ENCODE measurements at regions not wholly inside any gene's neighbourhood (a gene's known extent, or its start where the extent isn't known, plus 50 kb on each side); places are given as distances from the start of the nearest gene placed in this dataset.
A peak's percentile ranks its signal among the peaks of the same experiment; 100 is the strongest.
"Not testable (repeated sequence)": the region's sequence is repeated elsewhere in the genome, so short reads cannot be mapped to it uniquely, and the experiment has no call there.

GRCh38 chr6:11457422-11457821, 80.1 kb upstream of the TMEM170B start:
- not testable (repeated sequence) for DNase-seq (ENCODE audit: low spot score); FAIRE-seq

- FAIRE-seq; DNase-seq (ENCODE audit: low spot score): not testable (repeated sequence)
Measured at GRCh38 chr6:11452106-11452505, 85.4 kb upstream of the TMEM170B start.

GRCh38 chr6:11450037-11450436, 87.5 kb upstream of the TMEM170B start:
- no peak for DNase-seq (ENCODE audit: low spot score)

GRCh38 chr6:11449408-11449807, 88.1 kb upstream of the TMEM170B start:
- DNase-seq (ENCODE audit: low spot score) (no peak), FAIRE-seq (no peak)

More at GRCh38 chr6:11450037-11450436, 87.5 kb upstream of the TMEM170B start:
- no peak for FAIRE-seq

- FAIRE-seq (no peak), DNase-seq (ENCODE audit: low spot score) (no peak)
Measured at GRCh38 chr6:11448038-11448437, 89.5 kb upstream of the TMEM170B start.

GRCh38 chr6:11447265-11447664, 90.3 kb upstream of the TMEM170B start:
- DNase-seq (ENCODE audit: low spot score) = no peak

GRCh38 chr6:11445146-11445545, 92.4 kb upstream of the TMEM170B start:
- DNase-seq (ENCODE audit: low spot score) (no peak), FAIRE-seq (no peak)

More at GRCh38 chr6:11447265-11447664, 90.3 kb upstream of the TMEM170B start:
- FAIRE-seq = no peak

- not testable (repeated sequence) for FAIRE-seq
Measured at GRCh38 chr6:11443125-11443524, 94.4 kb upstream of the TMEM170B start.

GRCh38 chr6:11442495-11442894, 95.1 kb upstream of the TMEM170B start:
- FAIRE-seq = no peak
- no peak for DNase-seq (ENCODE audit: low spot score)

More at GRCh38 chr6:11443125-11443524, 94.4 kb upstream of the TMEM170B start:
- DNase-seq (ENCODE audit: low spot score) = not testable (repeated sequence)

GRCh38 chr6:11439876-11440275, 97.7 kb upstream of the TMEM170B start:
- FAIRE-seq (no peak), DNase-seq (ENCODE audit: low spot score) (no peak)

GRCh38 chr6:11439017-11439420, 98.5 kb upstream of the TMEM170B start:
- FAIRE-seq = no peak
- no peak for DNase-seq (ENCODE audit: low spot score)

- peak; percentile 34 for DNase-seq (ENCODE audit: low spot score)
- no peak for FAIRE-seq
Measured at GRCh38 chr6:11437824-11438459, 99.6 kb upstream of the TMEM170B start.

GRCh38 chr6:11436508-11437096, 100.9 kb upstream of the TMEM170B start:
- FAIRE-seq = no peak
- no peak for DNase-seq (ENCODE audit: low spot score)

- FAIRE-seq = no peak
- DNase-seq (ENCODE audit: low spot score) = peak; percentile 31
Measured at GRCh38 chr6:11434565-11435326, 102.8 kb upstream of the TMEM170B start.

GRCh38 chr6:11433860-11434259, 103.7 kb upstream of the TMEM170B start:
- DNase-seq (ENCODE audit: low spot score) (no peak), FAIRE-seq (peak; percentile 37)

GRCh38 chr6:11432713-11433450, 104.7 kb upstream of the TMEM170B start:
- peak; percentile 91 for DNase-seq (ENCODE audit: low spot score)
- peak; percentile 93 for FAIRE-seq

GRCh38 chr6:11432091-11432490, 105.5 kb upstream of the TMEM170B start:
- FAIRE-seq (no peak), DNase-seq (ENCODE audit: low spot score) (no peak)

- no peak for FAIRE-seq
Measured at GRCh38 chr6:11431455-11431937, 106.1 kb upstream of the TMEM170B start.

GRCh38 chr6:11430036-11430435, 107.5 kb upstream of the TMEM170B start:
- no peak for FAIRE-seq
- peak; percentile 86 for DNase-seq (ENCODE audit: low spot score)

More at GRCh38 chr6:11431455-11431937, 106.1 kb upstream of the TMEM170B start:
- DNase-seq (ENCODE audit: low spot score) = no peak

GRCh38 chr6:11429577-11429976, 108.0 kb upstream of the TMEM170B start:
- FAIRE-seq (peak; percentile 88), DNase-seq (ENCODE audit: low spot score) (peak; percentile 96)

- FAIRE-seq = peak; percentile 91
- DNase-seq (ENCODE audit: low spot score) = peak; percentile 96
Measured at GRCh38 chr6:11428895-11429294, 108.7 kb upstream of the TMEM170B start.
